Keratinocyte (primary cell): ENCODE measurements at regions not wholly inside any gene's neighbourhood (a gene's known extent, or its start where the extent isn't known, plus 50 kb on each side); places are given as distances from the start of the nearest gene placed in this dataset.

Source experiments
- EZH2 ChIP-seq: IDR thresholded peaks from one replicate; pipeline ENCODE4 v1.6.1; 2012; ENCODE audit warnings: inconsistent platforms, mild to moderate bottlenecking, low read length, moderate library complexity
- TF ChIP-seq, protein P1 (sequence below), 3 experiments: IDR thresholded peaks in 1 of 3; conservative IDR thresholded peaks in 1 of 3; optimal IDR thresholded peaks in 1 of 3; 2 replicates in 2 of 3; 3 replicates in 1 of 3; pipeline versions ENCODE3 to v1.5.1; 2011; ENCODE audit warnings: low read length in 3 of 3, mild to moderate bottlenecking in 3 of 3, moderate library complexity in 2 of 3, control low read depth in 1 of 3, inconsistent platforms in 1 of 3; ENCODE audit not compliant: insufficient read depth in 2 of 3; ENCODE audit errors: extremely low read depth in 1 of 3

DNA sequence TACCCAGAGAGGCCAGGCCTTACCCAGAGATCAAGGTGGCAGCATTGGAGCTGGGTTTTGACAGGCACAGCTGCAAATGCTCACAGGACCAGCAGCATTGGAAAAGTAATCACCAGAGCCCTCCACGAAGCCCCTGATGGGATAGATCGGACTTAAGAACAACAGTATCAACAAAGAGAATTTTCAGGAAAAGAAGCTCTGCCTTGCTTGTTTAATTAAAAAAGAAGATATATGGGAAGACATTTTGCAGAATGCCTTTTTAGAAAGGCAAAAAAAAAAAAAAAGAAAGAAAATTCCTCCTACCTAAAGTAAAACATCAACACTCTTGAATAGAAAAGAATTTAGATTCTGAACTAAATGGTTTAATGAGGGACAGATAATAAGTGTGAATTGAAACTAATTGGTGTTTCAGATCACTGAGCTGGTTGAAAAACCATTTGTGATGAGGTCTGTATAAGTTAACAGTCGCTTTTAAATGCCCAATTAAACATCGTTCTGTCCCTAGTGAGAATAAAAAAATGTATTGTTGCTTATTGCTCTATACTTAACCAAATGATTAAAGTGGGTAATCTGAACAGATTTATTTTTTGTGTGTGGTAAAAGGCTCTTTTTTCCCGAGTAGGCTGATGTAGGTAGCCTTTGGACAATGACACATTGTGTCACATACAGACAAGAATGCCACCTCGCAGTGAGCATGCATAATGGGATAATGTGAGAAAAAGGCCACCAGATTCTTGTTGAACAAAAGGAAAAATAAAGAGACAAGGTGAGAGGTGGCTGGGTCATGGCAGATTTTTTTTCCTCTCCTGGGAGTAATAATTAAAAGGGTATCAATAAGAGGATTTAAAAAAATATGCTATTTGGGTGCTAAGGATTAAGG, 93.0 kb upstream of the ARGLU1 start:
- TF ChIP-seq, protein P1, sequence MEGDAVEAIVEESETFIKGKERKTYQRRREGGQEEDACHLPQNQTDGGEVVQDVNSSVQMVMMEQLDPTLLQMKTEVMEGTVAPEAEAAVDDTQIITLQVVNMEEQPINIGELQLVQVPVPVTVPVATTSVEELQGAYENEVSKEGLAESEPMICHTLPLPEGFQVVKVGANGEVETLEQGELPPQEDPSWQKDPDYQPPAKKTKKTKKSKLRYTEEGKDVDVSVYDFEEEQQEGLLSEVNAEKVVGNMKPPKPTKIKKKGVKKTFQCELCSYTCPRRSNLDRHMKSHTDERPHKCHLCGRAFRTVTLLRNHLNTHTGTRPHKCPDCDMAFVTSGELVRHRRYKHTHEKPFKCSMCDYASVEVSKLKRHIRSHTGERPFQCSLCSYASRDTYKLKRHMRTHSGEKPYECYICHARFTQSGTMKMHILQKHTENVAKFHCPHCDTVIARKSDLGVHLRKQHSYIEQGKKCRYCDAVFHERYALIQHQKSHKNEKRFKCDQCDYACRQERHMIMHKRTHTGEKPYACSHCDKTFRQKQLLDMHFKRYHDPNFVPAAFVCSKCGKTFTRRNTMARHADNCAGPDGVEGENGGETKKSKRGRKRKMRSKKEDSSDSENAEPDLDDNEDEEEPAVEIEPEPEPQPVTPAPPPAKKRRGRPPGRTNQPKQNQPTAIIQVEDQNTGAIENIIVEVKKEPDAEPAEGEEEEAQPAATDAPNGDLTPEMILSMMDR (optimal IDR thresholded peaks at IDR 0.05 in 1 of 3, IDR thresholded peaks at IDR 0.05 in 1 of 3, conservative IDR thresholded peaks at IDR 0.05 in 1 of 3; ENCODE audit: extremely low read depth in 1 of 3, insufficient read depth in 2 of 3, low read length in 3 of 3), result no peak
- no peak for TF ChIP-seq EZH2
